SK-N-SH (cell line): ENCODE measurements at regions not wholly inside any gene's neighbourhood (a gene's known extent, or its start where the extent isn't known, plus 50 kb on each side); places are given as distances from the start of the nearest gene placed in this dataset.

Experiments used
- CTCF ChIA-PET: fragments of 300-600, 350-600 bp; formaldehyde crosslinking; extraction: SDS; loops from one replicate; lab custom pipeline; 2021; lab: Yijun Ruan, JAX
- POLR2A ChIA-PET: fragments of 350-600 bp; sonication (Branson Sonifier 250); formaldehyde crosslinking; extraction: SDS; loops from one replicate; lab custom pipeline; 2020; ENCODE audit warnings: antibody characterized with exemption, inconsistent platforms; lab: Yijun Ruan, JAX
- DNase-seq: peaks from one replicate; pipeline ENCODE4 v3.0.0; 2012
- H2AFZ ChIP-seq: fragments of 200-600 bp; sonication (generic); 2 replicates; pipeline ENCODE4 v1.8.1; 2016; ENCODE audit warnings: antibody characterized with exemption, mild to moderate bottlenecking, low read depth
- H3F3A ChIP-seq: fragments of 200-600 bp; sonication (generic); replicated peaks from 2 replicates; pipeline ENCODE3; 2016; ENCODE audit warnings: antibody characterized with exemption, mild to moderate bottlenecking; ENCODE audit not compliant: insufficient read depth
- H3K27ac ChIP-seq, 2 experiments: fragments of 200-500 bp in 1 of 2; fragments of 200-600 bp in 1 of 2; sonication (Bioruptor generic) in 1 of 2; sonication (generic), shearing (Covaris generic) in 1 of 2; 2 replicates each; pipeline versions ENCODE4 v1.5.1 to v1.6.1; 2014 to 2016; ENCODE audit warnings: low read depth in 2 of 2, inconsistent platforms in 1 of 2, low read length in 1 of 2, mild to moderate bottlenecking in 1 of 2, mixed read lengths in 1 of 2
- H3K27me3 ChIP-seq: fragments of 200-600 bp; sonication (generic), shearing (Covaris generic); 2 replicates; pipeline ENCODE4 v1.6.1; 2016; ENCODE audit warnings: mixed run types; ENCODE audit not compliant: insufficient read depth
- H3K36me3 ChIP-seq, 2 experiments: fragments of 200-500 bp in 1 of 2; fragments of 200-600 bp in 1 of 2; sonication (Bioruptor generic) in 1 of 2; sonication (generic) in 1 of 2; replicated peaks in 1 of 2; 2 replicates each; pipeline versions ENCODE3 to v1.5.1; 2014 to 2016; ENCODE audit warnings: low read length in 1 of 2, mild to moderate bottlenecking in 1 of 2; ENCODE audit not compliant: insufficient read depth in 2 of 2, control insufficient read depth in 1 of 2
- H3K4me1 ChIP-seq, 2 experiments: fragments of 200-500 bp in 1 of 2; fragments of 200-600 bp in 1 of 2; sonication (Bioruptor generic) in 1 of 2; sonication (generic), shearing (Covaris generic) in 1 of 2; 2 replicates each; pipeline versions ENCODE4 v1.5.1 to v1.6.1; 2014 to 2016; ENCODE audit warnings: low read depth in 1 of 2, low read length in 1 of 2, mixed run types in 1 of 2; ENCODE audit not compliant: insufficient read depth in 2 of 2, control insufficient read depth in 1 of 2
- H3K4me2 ChIP-seq: fragments of 200-600 bp; sonication (generic), shearing (Covaris generic); 2 replicates; pipeline ENCODE4 v1.6.1; 2017; ENCODE audit warnings: mixed run types
- H3K4me3 ChIP-seq, 2 experiments: fragments of 200-500 bp in 1 of 2; fragments of 200-600 bp in 1 of 2; sonication (Bioruptor generic) in 1 of 2; sonication (generic), shearing (Covaris generic) in 1 of 2; 2 replicates each; pipeline versions ENCODE4 v1.5.1 to v1.8.1; 2014 to 2016; ENCODE audit warnings: low read depth in 2 of 2, inconsistent platforms in 1 of 2, low read length in 1 of 2, mild to moderate bottlenecking in 1 of 2, mixed read lengths in 1 of 2, moderate library complexity in 1 of 2
- H3K79me2 ChIP-seq: fragments of 200-600 bp; sonication (generic); 2 replicates; pipeline ENCODE4 v1.8.1; 2017; ENCODE audit warnings: mild to moderate bottlenecking; ENCODE audit not compliant: insufficient read depth
- H3K9ac ChIP-seq: fragments of 200-600 bp; sonication (generic); 2 replicates; pipeline ENCODE4 v1.6.1; 2017; ENCODE audit warnings: mixed run types
- H3K9me2 ChIP-seq: fragments of 200-600 bp; sonication (generic); 2 replicates; pipeline ENCODE4 v1.6.1; 2017; ENCODE audit warnings: mixed run types
- H3K9me3 ChIP-seq: fragments of 200-600 bp; sonication (generic); 2 replicates; pipeline ENCODE4 v1.6.1; 2017; ENCODE audit warnings: mixed run types, mild to moderate bottlenecking, moderate library complexity
- H4K20me1 ChIP-seq: fragments of 200-600 bp; sonication (generic); 2 replicates; pipeline ENCODE4 v1.6.1; 2017; ENCODE audit warnings: mild to moderate bottlenecking, mixed run types; ENCODE audit not compliant: insufficient read depth
- CHD2 ChIP-seq: fragments of 150-350 bp; IDR thresholded peaks from 2 replicates; pipeline ENCODE4 v1.6.1; 2018; ENCODE audit warnings: low read length; ENCODE audit not compliant: partially characterized antibody
- EZH2phosphoT487 ChIP-seq: fragments of 200-600 bp; sonication (generic); IDR thresholded peaks from 2 replicates; pipeline ENCODE4 v1.6.1; 2017; ENCODE audit warnings: low read depth, mixed run types, mild to moderate bottlenecking, antibody characterized with exemption, moderate library complexity, borderline replicate concordance
- FOSL2 ChIP-seq: IDR thresholded peaks from 2 replicates; pipeline ENCODE4 v1.4.0; 2012; ENCODE audit warnings: low read depth, mild to moderate bottlenecking, moderate library complexity, borderline replicate concordance
- FOXM1 ChIP-seq: IDR thresholded peaks from 2 replicates; pipeline ENCODE4 v1.4.0; 2012; ENCODE audit warnings: low read depth, mild to moderate bottlenecking
- GATA2 ChIP-seq: sonication (generic); formaldehyde crosslinking; IDR thresholded peaks from 2 replicates; pipeline ENCODE4 v1.5.0; 2020; ENCODE audit warnings: mild to moderate bottlenecking, missing genetic modification reagents
- IRF3 ChIP-seq: fragments of 150-350 bp; IDR thresholded peaks from 2 replicates; pipeline ENCODE4 v1.6.1; 2016; ENCODE audit warnings: mild to moderate bottlenecking, low read depth, low read length
- JUND ChIP-seq: IDR thresholded peaks from 2 replicates; pipeline ENCODE4 v1.4.0; 2012
- MXI1 ChIP-seq: IDR thresholded peaks from 2 replicates; pipeline ENCODE4 v1.6.1; 2012; ENCODE audit warnings: mild to moderate bottlenecking, low read depth, low read length, improper control_type of control experiment
- NFIC ChIP-seq: IDR thresholded peaks from 2 replicates; pipeline ENCODE4 v1.4.0; 2012; ENCODE audit warnings: borderline replicate concordance
- POLR2AphosphoS5 ChIP-seq: IDR thresholded peaks from 2 replicates; pipeline ENCODE4 v1.6.1; 2012; ENCODE audit warnings: low read depth, low read length
- RAD21 ChIP-seq: IDR thresholded peaks from 2 replicates; pipeline ENCODE4 v1.6.1; 2012; ENCODE audit warnings: mild to moderate bottlenecking, low read length
- RCOR1 ChIP-seq: fragments of 150-350 bp; IDR thresholded peaks from 2 replicates; pipeline ENCODE4 v1.6.1; 2017; ENCODE audit warnings: antibody characterized with exemption, low read length
- SIN3A ChIP-seq: IDR thresholded peaks from 2 replicates; pipeline ENCODE4 v1.6.1; 2012; ENCODE audit warnings: low read depth, mild to moderate bottlenecking, low read length, moderate library complexity, borderline replicate concordance
- TAF1 ChIP-seq: IDR thresholded peaks from 2 replicates; pipeline ENCODE4 v1.6.1; 2012; ENCODE audit warnings: low read depth, mild to moderate bottlenecking, low read length, moderate library complexity, borderline replicate concordance
- TCF12 ChIP-seq: IDR thresholded peaks from 2 replicates; pipeline ENCODE4 v1.4.0; 2012
- ZBTB33 ChIP-seq: IDR thresholded peaks from 2 replicates; pipeline ENCODE4 v1.4.0; 2012; ENCODE audit warnings: low read depth, borderline replicate concordance
- WGBS: methylation state at CpG from one replicate; pipeline ENCODE4 v1.1.6; 2017; ENCODE audit warnings: low lambda C conversion rate; 5-methylcytosine and 5-hydroxymethylcytosine counted together
- TF ChIP-seq, protein P1 (sequence below): IDR thresholded peaks from 2 replicates; pipeline ENCODE4 v1.4.0; 2012; ENCODE audit warnings: low read depth
- TF ChIP-seq, protein P2 (sequence below): fragments of 150-350 bp; IDR thresholded peaks from 2 replicates; pipeline ENCODE4 v1.6.1; 2017; ENCODE audit warnings: antibody characterized with exemption, low read length, low read depth, borderline replicate concordance

DNA sequence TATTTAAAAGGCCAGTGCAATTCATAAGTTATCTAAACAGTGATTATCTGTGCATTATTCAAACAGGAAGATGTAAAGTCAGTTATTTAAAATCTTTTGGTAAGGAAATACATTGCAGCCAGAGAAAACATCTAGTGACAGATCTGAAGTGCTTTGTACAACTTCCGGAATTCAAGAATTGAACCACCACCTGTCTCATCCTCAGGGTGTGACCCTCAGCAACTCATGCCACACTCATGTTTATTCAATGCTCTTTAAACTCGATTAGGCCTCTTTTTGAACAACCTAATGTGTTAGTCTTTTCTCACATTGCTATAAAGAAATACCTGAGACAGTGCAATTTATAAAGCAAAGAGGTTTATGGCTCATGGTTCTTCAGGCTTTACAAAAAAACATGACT lies 62.6 kb upstream of the GGTLC1 start (continued):
- no peak for TF ChIP-seq TAF1

GRCh38 chr20:24050119-24050518 lies 61.5 kb upstream of the GGTLC1 start:
- H3K4me2 ChIP-seq: no peak overlapping the region
- no peak overlapping the region for H3K27ac ChIP-seq
- no peak for TF ChIP-seq FOSL2
- TF ChIP-seq EZH2phosphoT487: no peak
- no peak for TF ChIP-seq JUND
- no peak for TF ChIP-seq IRF3
- no peak for TF ChIP-seq FOXM1
- TF ChIP-seq SIN3A: no peak
- no peak for TF ChIP-seq NFIC
- TF ChIP-seq TAF1: no peak
- no peaks in the 10 kb centered on the region for H3K36me3 ChIP-seq
- no peak overlapping the region for H3K4me3 ChIP-seq
- ChIA-PET POLR2A (no interaction called here), CTCF (no interaction called here)
- no peaks in the 10 kb centered on the region for H3K79me2 ChIP-seq
- H3K27me3 ChIP-seq: no peaks in the 10 kb centered on the region; the same call in 1 of the 2 replicates
- H2AFZ ChIP-seq: no peak overlapping the region
- no peaks in the 10 kb centered on the region for H3K9me3 ChIP-seq
- WGBS: 6% methylated on average over 3 of the region's 3 CpGs
- no peak for DNase-seq
- H3K9me2 ChIP-seq: no peaks in the 10 kb centered on the region
- no peaks in the 10 kb centered on the region for H4K20me1 ChIP-seq
- no peaks in the 10 kb centered on the region for H3K4me1 ChIP-seq
- H3K9ac ChIP-seq: no peak overlapping the region
- H3F3A ChIP-seq: no peaks in the 10 kb centered on the region

- DNase-seq: no peak
- Histone ChIP-seq H3K36me3 (no peaks in the 10 kb centered on the region), H3F3A (no peaks in the 10 kb centered on the region), H3K4me3 (no peak overlapping the region), H3K27ac (no peak overlapping the region), H3K9ac (no peak overlapping the region), H3K4me2 (no peak overlapping the region), H3K9me3 (no peaks in the 10 kb centered on the region), H2AFZ (no peak overlapping the region), H4K20me1 (no peaks in the 10 kb centered on the region), H3K27me3 (no peaks in the 10 kb centered on the region), H3K9me2 (no peaks in the 10 kb centered on the region), H3K79me2 (no peaks in the 10 kb centered on the region), H3K4me1 (no peaks in the 10 kb centered on the region)
- TF ChIP-seq ZBTB33 (no peak), CHD2 (no peak), MXI1 (no peak), RCOR1 (no peak), POLR2AphosphoS5 (no peak), JUND (no peak), GATA2 (CRISPR knock-in tag) (no peak), RAD21 (no peak), TCF12 (no peak)
- TF ChIP-seq, protein P1, sequence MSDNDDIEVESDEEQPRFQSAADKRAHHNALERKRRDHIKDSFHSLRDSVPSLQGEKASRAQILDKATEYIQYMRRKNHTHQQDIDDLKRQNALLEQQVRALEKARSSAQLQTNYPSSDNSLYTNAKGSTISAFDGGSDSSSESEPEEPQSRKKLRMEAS: no peak
- TF ChIP-seq, protein P2, sequence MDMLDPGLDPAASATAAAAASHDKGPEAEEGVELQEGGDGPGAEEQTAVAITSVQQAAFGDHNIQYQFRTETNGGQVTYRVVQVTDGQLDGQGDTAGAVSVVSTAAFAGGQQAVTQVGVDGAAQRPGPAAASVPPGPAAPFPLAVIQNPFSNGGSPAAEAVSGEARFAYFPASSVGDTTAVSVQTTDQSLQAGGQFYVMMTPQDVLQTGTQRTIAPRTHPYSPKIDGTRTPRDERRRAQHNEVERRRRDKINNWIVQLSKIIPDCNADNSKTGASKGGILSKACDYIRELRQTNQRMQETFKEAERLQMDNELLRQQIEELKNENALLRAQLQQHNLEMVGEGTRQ: no peak
- WGBS: 0% methylated on average over 2 of the region's 2 CpGs
- ChIA-PET CTCF (no interaction called here), POLR2A (no interaction called here)
Measured at GRCh38 chr20:24049081-24049480, 60.5 kb upstream of the GGTLC1 start.
